Transverse colon (tissue), 4 donors: ENCODE measurements at regions not wholly inside any gene's neighbourhood (a gene's known extent, or its start where the extent isn't known, plus 50 kb on each side); places are given as distances from the start of the nearest gene placed in this dataset.

Source experiments
- CTCF ChIP-seq, 5 experiments: fragments of 200-600 bp in 3 of 5; fragments of 450-650 bp in 2 of 5; sonication (generic) in 3 of 5; IDR thresholded peaks; 1 replicate in 2 of 5; 2 replicates in 3 of 5; pipeline ENCODE4 v1.5.1; 2016 to 2017; ENCODE audit warnings: antibody characterized with exemption in 5 of 5, inconsistent platforms in 3 of 5, mild to moderate bottlenecking in 2 of 5, moderate library complexity in 1 of 5
- EP300 ChIP-seq: sonication (generic); formaldehyde crosslinking; IDR thresholded peaks from one replicate; pipeline ENCODE4 v1.6.1; 2017; ENCODE audit warnings: antibody characterized with exemption, low read depth
- POLR2A ChIP-seq: fragments of 450-650 bp; IDR thresholded peaks from one replicate; pipeline ENCODE4 v1.6.1; 2016; ENCODE audit warnings: antibody characterized with exemption, mild to moderate bottlenecking, moderate library complexity
- POLR2AphosphoS5 ChIP-seq, 3 donors: sonication (generic); formaldehyde crosslinking; IDR thresholded peaks; one replicate each; pipeline ENCODE4 v1.6.1; 2016; ENCODE audit warnings: antibody characterized with exemption in 3 of 3

GRCh38 chr2:34627003-34627402 lies 1027.9 kb upstream of the FAM98A start:
- no peak for TF ChIP-seq POLR2A
- no peak for TF ChIP-seq POLR2AphosphoS5 (IDR thresholded peaks at IDR 0.05)
- TF ChIP-seq CTCF (IDR thresholded peaks at IDR 0.05), result no peak
- TF ChIP-seq EP300, result no peak
